Esophagus muscularis mucosa (tissue), 4 donors: ENCODE measurements at regions not wholly inside any gene's neighbourhood (a gene's known extent, or its start where the extent isn't known, plus 50 kb on each side); places are given as distances from the start of the nearest gene placed in this dataset.

Source experiments
- DNase-seq: peaks from one replicate; pipeline ENCODE4 v3.0.0-alpha.2; 2017; ENCODE audit errors: extremely low spot score
- H3K27ac ChIP-seq, 4 donors: fragments of 200-600 bp; sonication (generic); replicated peaks in 1 of 4; 1 replicate in 3 of 4; 2 replicates in 1 of 4; pipeline ENCODE4 v1.5.1; 2016 to 2019; ENCODE audit warnings: mild to moderate bottlenecking in 1 of 4
- H3K27me3 ChIP-seq, 4 donors: fragments of 200-600 bp; sonication (generic); one replicate each; pipeline versions ENCODE4 v1.5.1 to v1.6.0; 2016 to 2019
- H3K36me3 ChIP-seq, 4 donors: fragments of 200-600 bp; sonication (generic); one replicate each; pipeline ENCODE4 v1.5.1; 2016 to 2019
- H3K4me1 ChIP-seq, 4 donors: fragments of 200-600 bp; sonication (generic); one replicate each; pipeline ENCODE4 v1.5.1; 2016 to 2019
- H3K4me3 ChIP-seq, 4 donors: fragments of 200-600 bp; sonication (generic); 1 replicate in 2 of 4; 2 replicates in 2 of 4; pipeline ENCODE4 v1.5.1; 2016 to 2019; ENCODE audit warnings: mild to moderate bottlenecking in 4 of 4, moderate library complexity in 1 of 4
- H3K9me3 ChIP-seq, 4 donors: fragments of 200-600 bp; sonication (generic); 1 replicate in 3 of 4; 2 replicates in 1 of 4; pipeline ENCODE4 v1.5.1; 2016 to 2019
- CTCF ChIP-seq, 3 experiments: fragments of 200-600 bp in 2 of 3; fragments of 450-650 bp in 1 of 3; sonication (generic) in 2 of 3; IDR thresholded peaks; one replicate each; pipeline ENCODE4 v1.5.1; 2017 to 2019; ENCODE audit warnings: antibody characterized with exemption in 3 of 3, mild to moderate bottlenecking in 2 of 3, moderate library complexity in 1 of 3
- EP300 ChIP-seq: sonication (generic); formaldehyde crosslinking; IDR thresholded peaks from one replicate; pipeline ENCODE4 v1.6.1; 2017; ENCODE audit warnings: antibody characterized with exemption
- POLR2A ChIP-seq: fragments of 450-650 bp; IDR thresholded peaks from one replicate; pipeline ENCODE4 v1.6.1; 2017; ENCODE audit warnings: antibody characterized with exemption, moderate library complexity, mild to moderate bottlenecking, low read depth
- POLR2AphosphoS5 ChIP-seq, 2 donors: sonication (generic); formaldehyde crosslinking; IDR thresholded peaks; one replicate each; pipeline ENCODE4 v1.6.1; 2017; ENCODE audit warnings: antibody characterized with exemption in 2 of 2
- WGBS: methylation state at CpG from one replicate; pipeline ENCODE4 v1.1.5; 2018; 5-methylcytosine and 5-hydroxymethylcytosine counted together
- intact Hi-C: fragments of 100-400 bp; cut with DNase I; formaldehyde crosslinking; loops from one replicate; pipeline ENCODE4 v1.15.1; 2023

GRCh38 chr4:62711575-62711974 is 1511.4 kb downstream of the ADGRL3 start:
- 83% methylated on average over 1 of the region's 1 CpG for WGBS
- Histone ChIP-seq H3K36me3 (no peaks in the 10 kb centered on the region), H3K9me3 (no peaks in the 10 kb centered on the region), H3K4me3 (no peak overlapping the region), H3K4me1 (no peaks in the 10 kb centered on the region), H3K27ac (no peak overlapping the region), H3K27me3 (no peaks in the 10 kb centered on the region)
- intact Hi-C loops, result no loop called here
- no peak for DNase-seq
- TF ChIP-seq POLR2AphosphoS5 (IDR thresholded peaks at IDR 0.05) (no peak), CTCF (IDR thresholded peaks at IDR 0.05) (no peak), EP300 (no peak)

- DNase-seq, result no peak
- Histone ChIP-seq H3K9me3 (no peaks in the 10 kb centered on the region), H3K36me3 (no peaks in the 10 kb centered on the region), H3K27me3 (no peaks in the 10 kb centered on the region), H3K27ac (no peak overlapping the region), H3K4me1 (no peaks in the 10 kb centered on the region), H3K4me3 (no peak overlapping the region)
- WGBS, result 42% methylated on average over 3 of the region's 3 CpGs
- TF ChIP-seq CTCF (IDR thresholded peaks at IDR 0.05), result peak in 2 of 3 experiments; percentile 39 to 48
- TF ChIP-seq POLR2AphosphoS5 (IDR thresholded peaks at IDR 0.05), result no peak
- TF ChIP-seq EP300, result no peak
- intact Hi-C loops, result no loop called here
Measured at GRCh38 chr4:62709618-62710252, 1509.6 kb downstream of the ADGRL3 start.

GRCh38 chr4:62706423-62706822 is 1506.3 kb downstream of the ADGRL3 start:
- H3K36me3 ChIP-seq, result no peaks in the 10 kb centered on the region
- DNase-seq, result no peak
- no peak overlapping the region for H3K27ac ChIP-seq
- H3K9me3 ChIP-seq, result no peaks in the 10 kb centered on the region
- TF ChIP-seq EP300, result no peak
- TF ChIP-seq POLR2AphosphoS5 (IDR thresholded peaks at IDR 0.05), result no peak
- TF ChIP-seq CTCF (IDR thresholded peaks at IDR 0.05), result no peak
- no peak for TF ChIP-seq POLR2A
- WGBS, result 98% methylated on average over 2 of the region's 2 CpGs
- intact Hi-C loops, result no loop called here
- H3K27me3 ChIP-seq, result no peaks in the 10 kb centered on the region
- H3K4me3 ChIP-seq, result no peak overlapping the region
- H3K4me1 ChIP-seq, result no peaks in the 10 kb centered on the region

- TF ChIP-seq EP300, result no peak
- no peak for TF ChIP-seq CTCF (IDR thresholded peaks at IDR 0.05)
- TF ChIP-seq POLR2AphosphoS5 (IDR thresholded peaks at IDR 0.05), result no peak
- TF ChIP-seq POLR2A, result no peak
- no peaks in the 10 kb centered on the region for H3K9me3 ChIP-seq
- H3K4me1 ChIP-seq, result no peaks in the 10 kb centered on the region
- no peak overlapping the region for H3K4me3 ChIP-seq
- H3K27ac ChIP-seq, result no peak overlapping the region
- H3K36me3 ChIP-seq, result no peaks in the 10 kb centered on the region
- H3K27me3 ChIP-seq, result peaks cover 0 to 11% (median 0%) of the 10 kb centered on the region in 4 donors
- no peak for DNase-seq
- 95% methylated on average over 7 of the region's 13 CpGs for WGBS
- intact Hi-C loops, result no loop called here
Measured at GRCh38 chr4:62683799-62684566, 1483.9 kb downstream of the ADGRL3 start.
